Activated CD8-positive, alpha-beta T cell treated with anti-CD3 and anti-CD28 coated beads for 36 hours (primary cell): ENCODE measurements at regions not wholly inside any gene's neighbourhood (a gene's known extent, or its start where the extent isn't known, plus 50 kb on each side); places are given as distances from the start of the nearest gene placed in this dataset.

Experiments used
- ATAC-seq: fragments of 200-7000 bp; cut with Tn5 transposase; one replicate; pipeline ENCODE4 v1.10.0; 2021; ENCODE audit warnings: mild to moderate bottlenecking, moderate library complexity
- CTCF ChIA-PET: fragments of 350-600 bp; sonication (Branson Sonifier 250); formaldehyde crosslinking; loops from one replicate; lab custom pipeline; 2021; ENCODE audit warnings: antibody characterized with exemption; lab: Charles Lee
- POLR2A ChIA-PET: fragments of 350-600 bp; sonication (Branson Sonifier 250); formaldehyde crosslinking; loops from one replicate; lab custom pipeline; 2021; ENCODE audit warnings: antibody characterized with exemption; lab: Charles Lee
- DNase-seq: peaks from one replicate; pipeline ENCODE4 v3.0.0-alpha.2; 2020
- H3K27ac Mint-ChIP-seq: one replicate; pipeline ENCODE4 v1.8.0; 2021; ENCODE audit warnings: mild to moderate bottlenecking, mixed read lengths
- H3K27me3 Mint-ChIP-seq: one replicate; pipeline ENCODE4 v1.8.0; 2021; ENCODE audit warnings: mixed read lengths
- H3K36me3 Mint-ChIP-seq: one replicate; pipeline ENCODE4 v1.8.0; 2021; ENCODE audit warnings: low read depth, mixed read lengths
- H3K4me1 Mint-ChIP-seq: one replicate; pipeline ENCODE4 v1.8.0; 2021; ENCODE audit warnings: low read depth, mixed read lengths
- H3K4me3 Mint-ChIP-seq: one replicate; pipeline ENCODE4 v1.8.0; 2021; ENCODE audit warnings: mild to moderate bottlenecking, moderate library complexity, mixed read lengths
- H3K9me3 Mint-ChIP-seq: one replicate; pipeline ENCODE4 v1.8.0; 2021; ENCODE audit warnings: mixed read lengths
- CTCF ChIP-seq: fragments of 200-600 bp; IDR thresholded peaks from one replicate; pipeline ENCODE4 v1.8.0; 2022; ENCODE audit warnings: antibody characterized with exemption, mild to moderate bottlenecking
- intact Hi-C: fragments of 100-400 bp; cut with micrococcal nuclease; formaldehyde crosslinking; loops from one replicate; pipeline ENCODE4 v1.10.0; 2022

GRCh38 chr3:124450366-124450765, 279.9 kb upstream of the UMPS start:
- TF ChIP-seq CTCF: no peak
- peaks cover 8% of the 10 kb centered on the region for H3K27me3 Mint-ChIP-seq
- no peak for DNase-seq
- CTCF ChIA-PET: no interaction called here
- H3K36me3 Mint-ChIP-seq: no peaks in the 10 kb centered on the region
- intact Hi-C loops: no loop called here
- no peak overlapping the region for H3K27ac Mint-ChIP-seq
- H3K9me3 Mint-ChIP-seq: peaks cover 1% of the 10 kb centered on the region
- H3K4me3 Mint-ChIP-seq: no peak overlapping the region
- H3K4me1 Mint-ChIP-seq: no peaks in the 10 kb centered on the region
- no peak for ATAC-seq
- POLR2A ChIA-PET: interaction anchor here (0.6 kb wide), 1 partner anchor 15 kb away, joined by 3 read pairs; no protein-coding TSS in a partner anchor

GRCh38 chr3:124451630-124452317, 278.5 kb upstream of the UMPS start:
- no peak for ATAC-seq
- Mint-ChIP-seq H3K27ac (no peak overlapping the region), H3K27me3 (peaks cover 7% of the 10 kb centered on the region), H3K36me3 (no peaks in the 10 kb centered on the region), H3K4me3 (no peak overlapping the region), H3K4me1 (no peaks in the 10 kb centered on the region), H3K9me3 (peaks cover 1% of the 10 kb centered on the region)
- DNase-seq: no peak
- intact Hi-C loops: no loop called here
- CTCF ChIA-PET: no interaction called here
- POLR2A ChIA-PET: no interaction called here
- no peak for TF ChIP-seq CTCF

GRCh38 chr3:124453189-124453588, 277.1 kb upstream of the UMPS start:
- TF ChIP-seq CTCF: no peak
- Mint-ChIP-seq H3K36me3 (no peaks in the 10 kb centered on the region), H3K4me1 (no peaks in the 10 kb centered on the region), H3K4me3 (no peak overlapping the region), H3K27ac (no peak overlapping the region), H3K27me3 (peaks cover 8% of the 10 kb centered on the region), H3K9me3 (peaks cover 1% of the 10 kb centered on the region)
- POLR2A ChIA-PET: no interaction called here
- CTCF ChIA-PET: no interaction called here
- intact Hi-C loops: no loop called here
- ATAC-seq (no peak), DNase-seq (no peak)

- H3K36me3 Mint-ChIP-seq: no peaks in the 10 kb centered on the region
- no peak overlapping the region for H3K4me3 Mint-ChIP-seq
- CTCF ChIA-PET: interaction anchor here (1.5 to 1.6 kb wide), 2 partner anchors 12 to 16 kb away, joined by 4 to 5 read pairs; no protein-coding TSS in a partner anchor
Measured at GRCh38 chr3:124455891-124456290, 274.4 kb upstream of the UMPS start.

More at GRCh38 chr3:124455891-124456290, 274.4 kb upstream of the UMPS start:
- DNase-seq (no peak), ATAC-seq (no peak)
- intact Hi-C loops: no loop called here
- H3K27me3 Mint-ChIP-seq: peaks cover 7% of the 10 kb centered on the region
- POLR2A ChIA-PET: no interaction called here
- H3K9me3 Mint-ChIP-seq: no peaks in the 10 kb centered on the region
- no peaks in the 10 kb centered on the region for H3K4me1 Mint-ChIP-seq
- H3K27ac Mint-ChIP-seq: no peak overlapping the region
- no peak for TF ChIP-seq CTCF
